GM21367 (cell line): ENCODE measurements at regions not wholly inside any gene's neighbourhood (a gene's known extent, or its start where the extent isn't known, plus 50 kb on each side); places are given as distances from the start of the nearest gene placed in this dataset.

Source experiments
- ATAC-seq: cut with Tn5 transposase; IDR thresholded peaks from one replicate; pipeline ENCODE4 v1.9.1; 2021; ENCODE audit not compliant: unreplicated experiment

DNA sequence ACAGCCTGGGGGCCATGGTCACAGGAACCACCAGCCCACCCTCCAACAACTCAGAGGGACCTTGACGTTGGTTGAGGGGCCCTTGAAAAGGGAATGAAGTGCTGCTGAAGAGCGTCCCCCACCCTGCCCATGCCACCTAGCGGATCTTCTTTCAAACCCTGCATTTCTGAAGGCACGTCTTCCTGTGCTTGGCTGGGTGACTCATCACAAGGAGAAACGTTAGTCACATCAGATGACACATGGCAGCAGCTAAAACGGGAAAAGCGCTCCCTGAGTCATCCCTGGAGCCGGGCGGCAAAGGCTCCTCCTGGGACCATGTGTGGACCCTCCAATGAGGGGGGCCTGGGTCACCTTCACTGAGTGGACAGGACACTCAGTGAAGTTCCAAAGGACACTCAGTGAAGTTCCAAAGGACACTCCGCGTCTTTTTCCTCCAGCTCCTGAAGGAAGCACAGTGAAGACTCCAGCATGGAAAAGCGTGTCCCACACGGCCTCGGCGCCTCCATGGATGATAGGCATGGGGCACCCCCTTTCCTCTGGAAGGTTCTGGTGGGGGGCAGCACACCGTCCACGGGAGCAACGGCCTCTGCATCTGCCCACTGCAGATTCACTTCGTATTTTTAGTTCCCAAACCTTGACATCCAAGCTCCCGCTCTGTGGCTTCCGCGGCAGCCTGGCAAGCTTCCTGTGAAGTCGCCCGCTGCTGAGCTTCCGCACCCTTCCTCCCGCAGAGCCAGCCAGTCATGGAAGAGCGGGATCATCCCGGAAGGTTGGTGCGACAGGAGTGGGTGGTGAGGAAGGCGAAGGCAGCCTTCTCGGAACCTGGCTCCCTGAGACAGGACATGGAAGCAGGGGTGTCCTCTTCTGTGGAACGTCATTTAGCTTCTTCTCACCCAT lies 383.4 kb downstream of the VRK1 start:
- no peak for ATAC-seq

DNA sequence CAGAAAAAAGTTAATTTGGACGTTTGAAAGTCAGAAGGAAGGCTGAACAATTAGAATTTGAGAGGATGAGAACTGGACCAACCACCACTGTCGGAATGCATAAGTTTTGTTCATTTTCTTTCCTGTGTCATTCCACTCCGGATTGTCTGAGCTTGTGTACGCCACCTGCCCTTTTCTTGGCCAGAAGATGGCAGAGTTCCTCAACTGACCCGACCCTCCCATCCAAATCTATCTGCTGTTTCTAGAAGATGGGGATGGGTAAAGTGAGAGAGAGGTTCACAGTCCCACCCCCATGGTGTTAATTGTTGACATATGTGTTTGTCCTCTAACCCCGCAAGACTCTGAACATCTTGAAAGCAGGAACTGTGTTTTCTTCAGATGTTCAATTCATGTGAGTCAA lies 388.0 kb downstream of the VRK1 start:
- no peak for ATAC-seq

DNA sequence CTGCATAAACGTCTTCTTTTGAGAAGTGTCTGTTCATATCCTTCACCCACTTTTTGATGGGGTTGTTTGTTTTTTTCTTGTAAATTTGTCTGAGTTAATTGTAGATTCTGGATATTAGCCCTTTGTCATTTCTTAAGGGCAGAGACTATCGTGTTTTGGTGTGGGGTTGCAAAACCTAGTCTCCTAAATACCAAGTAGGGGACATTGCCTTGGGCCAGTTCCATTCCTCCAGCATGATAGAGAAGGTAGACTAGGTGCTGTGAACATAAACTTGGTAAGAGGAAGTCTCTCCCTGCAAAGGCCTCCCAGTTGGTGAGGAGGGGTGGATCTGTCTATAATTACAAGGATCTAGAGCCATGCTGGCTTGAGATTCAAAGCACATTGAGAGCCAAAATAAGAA lies 390.7 kb downstream of the VRK1 start:
- ATAC-seq = no peak

DNA sequence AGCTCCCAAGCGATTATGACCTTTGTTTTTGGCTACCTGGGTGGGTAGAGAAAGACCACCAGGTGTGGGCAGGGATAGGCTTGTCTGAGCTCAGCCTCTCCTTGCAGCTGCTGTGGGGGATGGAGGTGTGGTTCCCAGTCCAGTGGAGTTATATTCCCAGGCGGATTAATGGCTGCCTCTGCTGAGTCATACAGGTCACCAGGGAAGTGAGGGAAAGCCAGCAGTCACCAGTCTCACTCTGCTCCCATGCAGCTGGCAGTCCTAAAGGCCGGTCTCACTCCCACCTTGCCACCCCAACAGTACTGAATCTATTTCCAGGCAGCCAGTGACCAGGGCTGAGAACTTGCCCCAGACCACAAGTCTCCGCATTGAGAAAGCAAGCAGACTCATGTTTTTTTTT lies 399.2 kb downstream of the VRK1 start:
- ATAC-seq = no peak

DNA sequence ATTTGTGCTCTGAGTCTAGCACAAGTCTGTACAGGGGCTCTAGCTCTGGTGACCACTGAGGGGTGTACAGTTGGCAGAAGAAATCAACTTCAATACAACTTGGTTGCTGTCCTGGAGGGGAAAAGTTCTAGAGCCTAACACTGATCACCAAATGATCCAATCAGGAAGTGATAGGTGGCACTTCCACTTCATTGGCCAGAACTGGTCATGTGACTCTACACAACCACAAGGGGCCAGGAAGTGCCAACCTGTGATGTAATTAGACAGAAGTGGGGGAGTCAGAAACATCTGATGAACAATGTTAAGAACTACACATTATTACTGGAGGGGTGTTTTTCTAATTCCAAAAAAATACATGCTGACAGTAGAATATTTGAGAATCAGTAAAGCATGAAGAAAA lies 401.6 kb downstream of the VRK1 start:
- ATAC-seq = no peak

DNA sequence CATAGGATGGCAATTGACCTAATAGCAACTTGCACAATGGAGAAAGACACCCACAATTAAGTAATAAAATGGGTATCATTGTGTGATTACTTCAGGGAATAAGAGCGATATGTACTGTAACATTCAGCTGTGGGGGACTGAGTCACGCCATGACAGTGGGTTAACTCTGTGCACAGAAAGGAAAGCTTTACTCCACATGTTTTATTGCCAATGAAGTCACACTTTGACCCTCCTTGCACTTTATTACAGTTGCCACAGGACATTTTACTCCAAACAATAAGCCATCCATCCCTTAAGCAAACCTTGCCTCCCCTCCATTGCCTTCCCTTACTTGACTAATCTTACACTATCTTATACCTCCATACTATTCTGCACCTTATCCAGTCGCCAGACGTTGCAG lies 403.1 kb downstream of the VRK1 start:
- no peak for ATAC-seq

DNA sequence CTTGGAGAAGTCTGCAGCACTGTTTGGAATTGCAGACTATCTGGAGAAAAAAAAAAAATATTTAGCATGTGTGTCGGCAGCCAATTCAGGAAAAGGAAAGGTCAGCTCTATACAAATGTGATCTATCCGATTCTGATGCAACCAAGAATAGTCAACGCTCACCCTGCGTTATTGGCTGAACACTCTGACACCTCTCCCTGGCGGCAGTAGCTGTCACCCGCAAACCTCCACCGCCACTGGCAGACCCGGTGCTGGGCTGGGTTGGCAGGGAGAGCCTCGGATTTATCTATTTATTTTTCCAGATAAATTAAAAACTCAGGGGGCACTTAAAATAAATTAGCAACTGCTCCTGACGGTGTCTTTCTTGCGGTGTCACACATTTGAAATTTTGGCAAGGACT lies 409.7 kb downstream of the VRK1 start:
- ATAC-seq = no peak

DNA sequence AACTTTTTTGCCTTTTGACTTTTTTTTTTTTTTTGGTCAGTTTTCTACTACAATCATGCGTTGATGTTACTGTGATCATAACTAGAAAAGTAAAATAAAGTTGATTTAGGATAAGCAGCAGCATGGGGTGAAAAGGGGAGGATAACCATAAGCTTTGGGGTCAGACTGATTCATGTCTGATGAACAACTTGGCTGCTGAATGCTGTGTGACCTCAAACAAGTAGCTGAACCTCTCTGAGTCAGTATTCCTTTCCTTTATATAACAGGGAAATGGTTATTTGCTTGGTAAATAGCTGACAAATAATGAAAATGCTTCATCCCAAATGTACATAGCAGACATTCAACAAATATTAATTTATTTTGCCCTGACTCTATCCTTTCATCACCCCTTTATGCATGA lies 413.0 kb downstream of the VRK1 start:
- no peak for ATAC-seq

DNA sequence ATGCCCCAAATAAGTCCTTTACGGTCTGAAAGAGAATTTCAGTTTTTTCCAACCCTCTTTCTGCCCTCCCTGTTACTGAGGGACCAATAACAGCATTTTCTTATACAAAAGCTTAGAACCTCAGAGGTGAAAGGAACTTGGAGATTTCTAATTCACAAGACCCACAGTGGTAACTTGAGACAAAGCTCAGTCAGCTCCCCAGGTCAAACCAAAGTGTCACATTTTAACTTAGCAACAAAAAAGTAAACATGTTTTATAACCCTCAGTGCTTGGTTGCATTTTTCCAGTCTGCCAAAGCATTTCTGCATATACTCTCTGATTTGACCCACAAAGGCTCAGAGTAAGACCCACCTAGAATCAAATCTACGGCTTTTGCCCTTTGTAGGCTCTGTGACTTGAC lies 415.2 kb downstream of the VRK1 start:
- ATAC-seq = no peak

DNA sequence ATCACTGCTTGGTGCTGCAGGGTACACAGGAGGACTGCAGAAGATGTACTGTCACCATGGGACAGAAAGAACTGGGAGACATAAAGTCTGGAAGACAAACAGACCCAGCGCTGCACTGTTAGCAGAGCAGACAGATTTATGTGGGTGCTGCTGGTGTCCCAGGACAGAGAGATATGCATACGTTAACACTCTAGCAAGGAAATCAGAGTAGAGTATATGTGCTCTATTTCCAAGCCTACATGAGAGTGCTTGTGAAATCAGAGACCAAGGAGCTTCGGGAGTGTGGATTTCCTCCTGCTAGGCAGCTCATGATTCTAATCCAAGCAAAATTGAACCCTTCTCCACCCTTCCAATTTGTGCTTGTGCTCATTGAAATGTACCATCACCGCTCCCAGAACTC lies 416.5 kb downstream of the VRK1 start:
- ATAC-seq = no peak

DNA sequence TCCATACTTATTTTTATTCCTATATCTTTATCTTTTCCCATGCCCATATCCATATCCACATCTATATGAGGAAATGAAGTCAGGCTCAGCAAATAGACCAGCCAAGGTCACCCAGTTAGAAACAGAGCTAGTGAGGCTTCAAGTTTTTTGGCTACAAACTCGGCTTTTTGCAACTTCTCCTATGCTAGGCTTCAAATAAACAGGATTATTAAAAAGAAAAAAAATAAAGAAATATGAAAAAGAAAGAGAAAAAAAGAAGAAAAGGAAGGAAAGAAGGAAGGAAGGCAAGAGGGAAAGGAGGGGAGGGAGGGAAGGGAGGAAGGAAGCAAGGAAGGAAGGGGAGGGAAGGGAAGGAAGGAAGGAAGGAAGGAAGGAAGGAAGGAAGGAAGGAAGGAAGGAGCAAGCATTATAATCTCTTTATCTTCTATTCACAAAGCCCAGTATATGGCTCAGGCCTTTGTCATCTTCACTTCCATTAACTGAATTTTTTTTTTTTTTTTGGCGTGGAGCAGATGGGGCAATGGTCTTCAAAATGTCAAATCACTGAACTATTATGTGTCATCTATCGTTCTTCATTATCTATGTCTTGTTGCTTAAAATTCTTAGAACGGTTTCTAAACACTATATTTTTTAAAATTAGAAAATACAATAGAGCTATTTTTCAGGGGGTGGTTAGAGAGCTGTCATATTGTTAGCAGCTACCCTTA lies 418.2 kb downstream of the VRK1 start:
- ATAC-seq = no peak

DNA sequence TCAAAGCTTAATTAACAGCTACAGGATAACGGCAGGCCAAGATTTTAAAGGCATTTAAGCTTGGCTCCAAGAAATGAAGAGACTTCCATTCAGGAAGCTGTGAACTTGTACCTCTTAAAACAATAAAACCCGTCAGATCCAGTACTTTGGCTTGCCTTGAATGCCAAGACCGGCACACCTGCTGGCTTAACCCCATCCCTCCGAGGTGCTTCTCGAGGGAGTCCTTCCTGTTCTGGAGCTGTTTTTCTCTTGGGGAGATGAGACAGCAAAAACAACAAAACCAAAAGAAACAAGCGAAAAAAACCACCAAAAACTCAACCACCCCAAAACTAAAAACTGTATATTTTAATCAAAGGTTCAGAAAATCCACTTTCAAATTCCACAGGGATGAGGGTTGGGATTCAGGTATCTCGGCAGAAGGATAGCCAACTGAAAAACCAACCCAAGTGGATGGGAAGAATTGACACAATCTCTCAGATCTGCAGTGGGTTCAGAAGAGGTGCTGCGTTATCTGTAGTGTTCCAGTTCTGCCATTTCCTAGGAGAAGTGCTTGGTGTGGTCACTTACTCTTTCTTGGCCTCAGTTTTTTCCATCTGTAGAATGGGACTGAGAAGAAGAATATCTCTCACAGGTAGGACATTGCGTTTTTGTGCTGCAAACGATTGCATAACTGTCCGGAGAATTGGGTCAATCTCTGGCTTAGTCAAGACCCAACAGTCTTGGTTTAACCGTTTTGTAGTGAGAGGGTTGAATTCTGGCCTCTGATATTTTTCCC lies 420.1 kb downstream of the VRK1 start:
- ATAC-seq = no peak

DNA sequence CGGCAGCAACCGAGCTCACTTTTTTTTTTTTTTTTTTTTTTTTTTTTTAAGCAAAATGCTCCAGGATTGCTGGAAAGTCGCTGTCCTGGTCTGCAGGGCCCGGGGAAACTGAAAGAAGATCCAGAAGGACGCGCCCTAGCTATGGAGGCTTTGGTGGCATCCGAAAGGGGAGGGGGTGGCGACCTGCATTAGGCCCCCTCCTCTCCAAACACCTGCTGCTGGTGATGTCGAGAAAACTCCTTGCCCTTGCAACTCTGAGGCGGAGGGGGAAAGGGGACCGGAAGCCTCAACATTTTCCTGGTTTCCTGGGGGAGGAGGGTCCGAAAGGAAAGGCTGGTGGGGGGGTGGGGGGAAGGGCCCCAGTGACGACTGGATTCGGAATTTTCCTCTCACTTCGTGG lies 421.1 kb downstream of the VRK1 start:
- ATAC-seq = no peak

DNA sequence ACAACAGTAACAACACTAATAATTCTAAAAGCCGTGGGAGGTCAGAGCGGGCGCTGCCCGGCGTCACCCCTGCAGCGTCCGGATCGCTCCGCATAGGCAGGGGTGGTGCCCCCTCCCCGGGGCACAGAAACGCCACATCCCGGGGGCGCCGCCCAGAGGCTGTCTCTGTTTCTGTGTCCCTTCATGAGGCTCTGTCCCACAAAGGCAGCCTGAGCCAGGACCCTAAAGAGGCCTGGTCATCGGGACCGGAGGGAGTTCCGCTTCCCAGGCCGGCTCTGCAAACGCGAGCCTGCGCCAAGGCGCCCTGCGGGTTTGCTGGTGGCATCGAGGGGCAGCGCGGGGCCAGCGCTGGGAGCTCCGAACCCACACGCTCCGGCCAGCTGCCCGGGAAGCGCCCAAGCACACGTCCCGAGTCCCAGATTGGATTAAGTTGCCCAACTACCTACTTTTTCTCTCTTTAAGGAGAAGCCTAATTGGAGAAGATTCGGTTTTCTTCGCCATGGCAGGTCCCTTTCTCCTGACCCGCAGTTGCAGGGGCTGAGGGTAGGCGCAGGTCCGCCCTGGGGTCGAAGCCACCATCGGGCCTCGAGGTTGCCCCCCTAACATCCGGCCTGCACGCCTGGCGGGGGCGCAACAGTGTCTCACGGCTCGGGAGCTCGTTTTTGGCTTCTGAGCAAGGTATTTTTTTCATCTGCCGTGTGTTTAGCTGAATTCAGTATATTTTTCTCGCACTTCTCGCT lies 421.7 kb downstream of the VRK1 start:
- no peak for ATAC-seq

DNA sequence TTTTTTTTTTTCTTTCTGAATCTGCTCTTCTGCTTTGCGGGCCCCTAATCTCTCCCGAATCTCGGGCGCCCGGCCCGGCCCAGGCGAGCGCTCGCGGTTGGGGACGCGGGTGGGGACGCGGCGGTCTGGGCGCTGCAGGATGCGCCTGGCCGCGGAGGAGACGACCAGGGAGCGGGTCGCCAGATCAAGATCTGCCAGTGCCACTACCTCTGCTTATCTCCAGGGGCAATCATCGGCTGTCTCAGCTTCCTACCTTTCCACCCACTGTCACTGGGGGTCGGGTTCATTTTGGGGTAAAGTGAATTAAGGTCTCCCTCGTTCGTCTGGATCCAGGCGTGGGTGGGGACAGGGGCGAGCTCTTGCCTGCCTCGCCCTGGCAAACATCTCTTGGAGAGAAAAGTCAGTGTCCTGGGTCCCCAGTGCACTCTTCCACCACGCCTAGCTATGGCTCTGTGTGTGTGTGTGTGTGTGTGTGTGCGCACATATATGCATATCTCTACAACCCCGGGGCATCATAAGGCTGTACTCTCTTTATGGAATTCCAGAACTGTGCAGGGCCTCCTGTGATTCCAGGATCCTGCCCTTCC lies 422.3 kb downstream of the VRK1 start:
- no peak for ATAC-seq

DNA sequence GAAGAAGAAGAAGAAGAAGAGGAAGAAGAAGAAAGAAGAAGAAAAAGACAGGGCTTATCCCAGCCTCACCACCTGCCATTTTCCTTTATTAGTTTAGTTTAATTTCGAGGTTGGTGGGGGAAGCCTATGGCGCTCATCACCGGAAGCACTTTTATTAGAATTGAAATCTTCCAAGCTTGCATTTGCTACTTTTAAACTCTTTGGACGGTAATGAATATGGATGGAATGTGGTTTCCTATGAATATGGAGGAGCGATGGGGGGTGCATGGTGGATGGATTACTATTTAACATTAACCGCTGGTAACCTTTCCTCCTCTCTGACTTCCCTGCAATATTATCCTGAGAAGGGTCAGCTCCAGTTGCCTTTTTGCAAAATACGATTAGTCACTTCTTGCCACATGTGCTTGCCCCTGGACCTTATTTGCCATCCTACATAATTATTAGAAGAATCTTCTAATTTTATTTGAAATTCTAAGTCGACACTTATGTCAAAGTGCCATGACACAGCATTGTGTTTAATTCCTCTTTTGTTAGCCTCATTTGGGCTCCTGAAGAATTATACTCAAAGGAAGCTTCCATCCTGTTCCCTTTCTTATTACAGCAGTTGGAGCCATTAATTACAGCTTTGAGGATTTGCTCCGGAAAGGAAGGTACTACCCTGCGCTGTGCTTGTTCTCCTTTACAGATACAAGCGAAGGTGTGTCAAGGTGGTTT lies 424.5 kb downstream of the VRK1 start:
- ATAC-seq = no peak

DNA sequence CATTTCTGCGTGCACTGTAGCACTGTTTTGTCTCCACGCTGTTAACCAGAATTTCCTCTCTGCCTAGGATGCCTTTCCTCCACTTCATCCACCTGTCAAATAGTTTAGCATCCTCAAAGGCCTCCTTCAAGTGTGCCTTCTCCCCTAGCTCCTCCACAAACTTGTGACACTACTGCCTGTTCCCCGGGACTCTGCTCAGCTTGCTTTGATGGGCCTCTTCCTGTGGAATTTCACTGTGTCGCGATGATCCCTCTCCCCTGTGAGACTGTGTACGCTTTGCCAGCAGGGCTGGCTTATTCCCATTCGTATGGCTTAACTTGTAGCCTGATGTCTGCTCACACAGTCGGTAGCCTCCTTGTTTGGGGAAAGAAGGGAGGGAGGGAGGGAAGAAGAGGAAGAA lies 426.8 kb downstream of the VRK1 start:
- no peak for ATAC-seq

DNA sequence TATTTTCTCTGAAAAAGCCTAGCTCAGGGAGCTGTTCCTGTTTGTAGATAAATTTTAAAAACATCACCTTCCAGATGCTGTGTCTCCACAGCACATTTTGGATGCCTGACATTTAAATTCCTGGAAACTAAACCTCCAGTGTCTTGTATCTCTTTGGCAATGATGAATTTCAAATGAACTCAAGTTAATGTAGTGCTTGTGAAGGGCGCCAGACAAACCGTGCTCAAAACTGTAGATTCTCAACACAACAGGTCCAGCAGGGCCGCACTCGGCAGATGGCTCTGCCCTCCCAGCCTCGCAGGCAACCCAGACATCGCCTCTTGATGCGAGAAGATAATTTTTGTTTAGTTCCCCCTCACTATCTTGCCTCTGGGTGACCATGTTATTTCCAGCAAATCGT lies 432.9 kb downstream of the VRK1 start:
- ATAC-seq = no peak

DNA sequence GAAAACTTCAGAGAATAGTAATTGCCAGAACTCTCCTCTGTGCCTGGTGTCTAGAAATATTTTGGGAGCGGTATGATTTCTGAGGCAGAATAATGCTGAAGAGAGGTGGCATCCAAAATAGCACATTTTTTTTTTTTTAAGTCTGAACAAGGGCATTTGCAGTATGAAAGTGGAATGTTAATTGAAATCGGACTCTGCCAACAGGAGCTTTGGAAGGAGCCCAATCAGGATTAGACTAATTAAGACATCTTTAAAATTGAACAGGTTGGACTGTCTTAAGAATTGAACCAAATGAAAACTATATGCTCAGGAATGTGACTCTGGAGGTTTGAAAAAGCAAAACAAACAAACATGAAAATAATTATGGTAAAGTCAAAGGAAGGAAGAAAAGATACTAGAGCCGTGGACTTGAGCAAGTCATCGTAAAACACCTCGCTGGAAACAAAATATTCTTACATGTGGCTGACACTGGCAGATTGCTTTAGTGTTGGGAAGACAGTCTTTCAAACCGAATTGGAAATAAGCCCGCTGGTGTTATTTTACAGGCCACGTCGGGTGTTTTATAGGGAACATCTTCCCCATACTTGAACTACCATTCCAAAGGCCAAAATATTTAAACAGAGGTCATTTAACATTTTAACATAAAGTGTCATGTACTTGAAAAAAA lies 436.3 kb downstream of the VRK1 start:
- ATAC-seq = no peak

DNA sequence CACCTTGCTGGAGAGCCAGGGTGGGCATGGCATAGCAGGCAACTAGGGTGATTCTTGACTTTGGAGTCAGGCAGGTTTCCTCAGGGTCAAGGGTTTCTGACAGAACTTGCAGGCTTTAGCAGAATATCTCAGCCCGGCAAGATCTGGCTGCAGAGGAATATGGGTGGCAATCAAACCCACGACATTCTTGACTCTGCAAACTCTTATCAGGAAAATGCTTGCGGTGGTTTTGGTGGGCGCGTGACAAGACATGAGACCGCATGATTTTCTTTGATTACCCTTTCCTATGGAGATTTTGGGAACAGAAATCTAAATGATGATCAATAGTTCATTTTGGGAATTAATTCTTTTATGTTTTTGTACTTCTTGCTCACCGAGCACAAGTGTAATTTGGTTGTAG lies 449.5 kb downstream of the VRK1 start:
- ATAC-seq = no peak
